ENCODE measurements at regions not wholly inside any gene's neighbourhood (a gene's known extent, or its start where the extent isn't known, plus 50 kb on each side); places are given as distances from the start of the nearest gene placed in this dataset.

DNA sequence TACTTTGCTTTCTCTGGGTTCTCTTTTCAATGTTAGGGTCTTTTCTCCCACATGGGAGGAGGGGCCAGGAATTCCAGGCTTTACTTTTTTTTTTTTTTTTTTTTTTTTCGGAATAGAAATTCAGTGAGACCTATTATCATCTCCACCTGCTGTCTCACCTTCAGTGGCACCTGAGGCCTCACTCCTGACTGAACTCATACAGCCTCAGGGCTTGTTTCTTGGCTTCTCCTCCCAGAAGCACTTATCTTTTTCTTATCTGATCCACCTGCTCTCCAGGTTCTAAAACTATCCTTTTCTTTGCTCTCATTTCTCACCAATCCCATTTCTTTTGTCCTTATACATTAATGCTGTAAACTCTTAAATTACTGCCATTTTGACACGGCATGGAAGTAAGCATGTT is 117.3 kb upstream of the PPP3CA start:
- H3K9me3 ChIP-seq = no peaks in the 10 kb centered on the region
- DNase-seq (ENCODE audit: low spot score in 2 of 2) = no peak
- TF ChIP-seq, protein P1, sequence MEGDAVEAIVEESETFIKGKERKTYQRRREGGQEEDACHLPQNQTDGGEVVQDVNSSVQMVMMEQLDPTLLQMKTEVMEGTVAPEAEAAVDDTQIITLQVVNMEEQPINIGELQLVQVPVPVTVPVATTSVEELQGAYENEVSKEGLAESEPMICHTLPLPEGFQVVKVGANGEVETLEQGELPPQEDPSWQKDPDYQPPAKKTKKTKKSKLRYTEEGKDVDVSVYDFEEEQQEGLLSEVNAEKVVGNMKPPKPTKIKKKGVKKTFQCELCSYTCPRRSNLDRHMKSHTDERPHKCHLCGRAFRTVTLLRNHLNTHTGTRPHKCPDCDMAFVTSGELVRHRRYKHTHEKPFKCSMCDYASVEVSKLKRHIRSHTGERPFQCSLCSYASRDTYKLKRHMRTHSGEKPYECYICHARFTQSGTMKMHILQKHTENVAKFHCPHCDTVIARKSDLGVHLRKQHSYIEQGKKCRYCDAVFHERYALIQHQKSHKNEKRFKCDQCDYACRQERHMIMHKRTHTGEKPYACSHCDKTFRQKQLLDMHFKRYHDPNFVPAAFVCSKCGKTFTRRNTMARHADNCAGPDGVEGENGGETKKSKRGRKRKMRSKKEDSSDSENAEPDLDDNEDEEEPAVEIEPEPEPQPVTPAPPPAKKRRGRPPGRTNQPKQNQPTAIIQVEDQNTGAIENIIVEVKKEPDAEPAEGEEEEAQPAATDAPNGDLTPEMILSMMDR (IDR thresholded peaks at IDR 0.05) = no peak
- intact Hi-C loops (cut with DNase I) = no loop called here
- no peaks in the 10 kb centered on the region for H3K36me3 ChIP-seq
- no peak overlapping the region for H3K4me3 ChIP-seq
- no peaks in the 10 kb centered on the region for H3K27me3 ChIP-seq
- H3K27ac ChIP-seq = no peak overlapping the region
- H3K4me1 ChIP-seq = no peaks in the 10 kb centered on the region

DNA sequence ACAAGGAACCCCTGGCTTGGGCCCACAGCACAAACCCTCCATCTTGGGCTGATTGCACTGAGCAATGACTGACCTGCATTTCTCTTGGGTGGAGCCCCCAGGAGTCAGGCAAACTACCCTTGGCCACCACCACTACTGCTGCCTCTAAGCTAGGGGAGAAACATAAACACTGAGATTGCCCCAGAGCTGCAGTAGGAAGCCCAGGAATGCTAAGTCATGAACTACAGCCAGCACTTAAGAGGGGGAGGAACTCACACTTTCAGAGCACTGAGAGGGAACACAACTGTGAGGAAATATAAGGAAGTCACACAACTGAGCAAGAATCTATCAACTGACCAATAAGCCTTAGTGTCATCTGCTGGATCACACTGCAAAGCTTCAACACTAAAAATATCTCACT is 111.6 kb upstream of the PPP3CA start:
- no peak overlapping the region for H3K4me3 ChIP-seq

DNA sequence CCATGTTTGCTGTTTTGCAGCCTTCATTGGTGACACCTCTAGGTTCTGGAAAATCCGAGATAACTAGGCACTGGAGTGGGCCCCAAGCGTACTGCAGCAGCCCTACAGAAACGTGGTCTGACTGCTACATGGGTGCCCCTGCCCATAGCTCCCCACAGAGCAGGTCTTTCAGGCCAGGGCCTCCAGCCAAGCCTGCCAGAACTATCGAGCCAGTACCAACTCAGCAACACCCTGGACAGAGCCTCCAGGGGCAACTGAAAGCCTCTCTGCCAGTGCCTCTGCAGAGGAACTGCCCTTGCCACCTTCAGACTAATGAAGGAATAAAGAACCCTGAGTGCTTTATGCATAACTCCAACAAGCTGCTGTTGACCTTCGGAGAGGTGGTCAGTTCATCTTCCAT is 111.1 kb upstream of the PPP3CA start:
- intact Hi-C loops (cut with DNase I) = no loop called here

More for the DNA sequence above, 111.6 kb upstream of the PPP3CA start:
- Histone ChIP-seq H3K4me1 (no peaks in the 10 kb centered on the region), H3K27me3 (no peaks in the 10 kb centered on the region), H3K9me3 (no peaks in the 10 kb centered on the region), H3K36me3 (no peaks in the 10 kb centered on the region), H3K27ac (no peak overlapping the region)
- TF ChIP-seq, protein P1 (IDR thresholded peaks at IDR 0.05) = no peak
- intact Hi-C loops (cut with DNase I) = no loop called here
- no peak for DNase-seq (ENCODE audit: low spot score in 2 of 2)

DNA sequence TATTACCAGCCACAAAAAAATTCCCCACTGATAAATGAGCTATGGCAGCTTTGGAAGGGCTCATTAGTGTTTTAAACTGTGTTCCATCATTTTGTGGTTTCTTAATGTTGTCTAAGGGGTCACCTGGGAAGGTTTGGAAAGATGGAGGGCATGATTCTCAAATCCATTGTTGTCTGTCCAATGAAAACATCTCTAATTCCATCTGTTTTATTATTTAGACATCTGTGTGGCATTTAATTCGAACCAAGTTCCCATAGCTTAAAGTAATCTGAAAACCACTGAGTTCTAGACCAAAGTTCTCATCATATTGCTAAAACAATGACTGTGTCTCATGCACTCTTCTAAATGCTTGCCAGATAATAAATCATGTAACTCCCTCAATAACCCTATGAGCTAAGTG is 103.8 kb upstream of the PPP3CA start:
- no peaks in the 10 kb centered on the region for H3K27me3 ChIP-seq
- no peaks in the 10 kb centered on the region for H3K36me3 ChIP-seq
- intact Hi-C loops (cut with DNase I) = no loop called here
- no peak for DNase-seq (ENCODE audit: low spot score in 2 of 2)
- TF ChIP-seq, protein P1 (IDR thresholded peaks at IDR 0.05) = no peak
- no peak overlapping the region for H3K4me3 ChIP-seq
- H3K9me3 ChIP-seq = no peaks in the 10 kb centered on the region
- no peak overlapping the region for H3K27ac ChIP-seq
- H3K4me1 ChIP-seq = no peaks in the 10 kb centered on the region

More for the DNA sequence above, 111.1 kb upstream of the PPP3CA start:
- Histone ChIP-seq H3K27me3 (no peaks in the 10 kb centered on the region), H3K9me3 (no peaks in the 10 kb centered on the region), H3K27ac (no peak overlapping the region), H3K4me1 (no peaks in the 10 kb centered on the region), H3K36me3 (no peaks in the 10 kb centered on the region), H3K4me3 (no peak overlapping the region)
- TF ChIP-seq, protein P1 (IDR thresholded peaks at IDR 0.05) = no peak
- no peak for DNase-seq (ENCODE audit: low spot score in 2 of 2)

DNA sequence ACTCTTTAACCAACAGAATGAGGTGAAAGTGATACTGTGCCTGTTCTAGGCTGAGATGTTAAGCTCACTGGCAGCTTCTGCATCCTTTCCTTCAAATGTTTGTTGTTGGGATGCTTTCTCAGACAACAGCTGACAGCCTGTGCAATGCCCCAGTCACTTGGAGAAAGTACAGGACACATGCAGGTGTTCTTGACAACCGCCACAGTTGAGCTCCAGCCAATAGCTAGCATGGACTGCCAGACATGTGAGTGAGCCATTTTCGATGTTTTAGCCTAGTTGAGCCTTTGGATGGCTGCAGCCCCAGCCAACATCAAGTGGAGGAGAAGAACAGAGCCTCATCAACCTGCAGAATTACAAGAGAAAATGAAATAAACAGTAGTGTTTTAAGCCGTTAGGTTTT is 94.1 kb upstream of the PPP3CA start:
- Histone ChIP-seq H3K4me1 (no peaks in the 10 kb centered on the region), H3K9me3 (no peaks in the 10 kb centered on the region), H3K27me3 (no peaks in the 10 kb centered on the region), H3K4me3 (no peak overlapping the region), H3K36me3 (no peaks in the 10 kb centered on the region), H3K27ac (no peak overlapping the region)
- intact Hi-C loops (cut with DNase I) = no loop called here
- TF ChIP-seq, protein P1 (IDR thresholded peaks at IDR 0.05) = no peak
- DNase-seq (ENCODE audit: low spot score in 2 of 2) = no peak

DNA sequence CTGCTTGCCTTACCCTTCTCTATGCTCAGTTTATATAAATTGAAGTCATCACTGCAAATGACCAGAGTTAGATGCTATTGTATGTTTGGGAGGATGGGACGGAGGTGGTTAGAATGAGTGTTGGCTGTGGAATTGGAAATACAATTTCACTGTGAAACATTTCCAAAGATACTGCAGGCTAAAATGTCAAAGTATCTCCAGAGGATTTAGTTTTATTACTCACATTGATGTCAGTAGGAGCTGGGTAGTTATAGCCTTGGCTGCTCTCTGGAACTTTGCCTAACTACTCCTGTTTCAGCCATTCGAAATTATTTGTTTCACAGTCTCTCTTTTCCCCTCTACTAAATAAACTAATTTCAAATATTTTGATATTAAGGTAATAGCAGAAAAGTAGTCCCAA is 92.6 kb upstream of the PPP3CA start:
- H3K27ac ChIP-seq = no peak overlapping the region
- no peak overlapping the region for H3K4me3 ChIP-seq
- H3K9me3 ChIP-seq = no peaks in the 10 kb centered on the region
- TF ChIP-seq, protein P1 (IDR thresholded peaks at IDR 0.05) = no peak
- intact Hi-C loops (cut with DNase I) = no loop called here
- H3K4me1 ChIP-seq = no peaks in the 10 kb centered on the region
- DNase-seq (ENCODE audit: low spot score in 2 of 2) = no peak
- H3K27me3 ChIP-seq = no peaks in the 10 kb centered on the region
- no peaks in the 10 kb centered on the region for H3K36me3 ChIP-seq

All from ascending aorta (tissue), 2 donors.